ENCODE measurements at regions not wholly inside any gene's neighbourhood (a gene's known extent, or its start where the extent isn't known, plus 50 kb on each side); places are given as distances from the start of the nearest gene placed in this dataset.
A peak's percentile ranks its signal among the peaks of the same experiment; 100 is the strongest.

DNA sequence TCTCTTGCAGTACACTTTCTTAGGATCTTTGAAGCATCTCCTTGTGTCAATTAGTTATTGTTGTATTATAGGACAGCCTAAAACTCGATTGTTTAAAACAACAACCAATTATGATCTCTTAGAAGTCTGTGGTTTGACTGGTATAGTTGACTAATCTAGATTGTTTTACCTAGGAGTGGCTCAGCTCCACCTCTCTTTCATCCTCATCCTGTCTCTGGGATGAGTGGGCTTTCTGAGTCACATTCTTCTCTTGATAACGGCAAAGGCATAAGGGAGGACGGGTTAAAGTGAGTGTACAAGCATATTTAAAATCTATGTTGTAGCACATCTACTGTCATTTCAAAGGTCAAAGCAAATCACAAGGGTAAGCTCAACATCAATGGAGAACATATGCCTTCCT is 102.3 kb upstream of the GULP1 start:
- H3K4me3 ChIP-seq (ENCODE audit: control insufficient read depth, low read depth, low read length): no peak overlapping the region
- DNase-seq (ENCODE audit: low read depth): no peak
- TF ChIP-seq, protein P1, sequence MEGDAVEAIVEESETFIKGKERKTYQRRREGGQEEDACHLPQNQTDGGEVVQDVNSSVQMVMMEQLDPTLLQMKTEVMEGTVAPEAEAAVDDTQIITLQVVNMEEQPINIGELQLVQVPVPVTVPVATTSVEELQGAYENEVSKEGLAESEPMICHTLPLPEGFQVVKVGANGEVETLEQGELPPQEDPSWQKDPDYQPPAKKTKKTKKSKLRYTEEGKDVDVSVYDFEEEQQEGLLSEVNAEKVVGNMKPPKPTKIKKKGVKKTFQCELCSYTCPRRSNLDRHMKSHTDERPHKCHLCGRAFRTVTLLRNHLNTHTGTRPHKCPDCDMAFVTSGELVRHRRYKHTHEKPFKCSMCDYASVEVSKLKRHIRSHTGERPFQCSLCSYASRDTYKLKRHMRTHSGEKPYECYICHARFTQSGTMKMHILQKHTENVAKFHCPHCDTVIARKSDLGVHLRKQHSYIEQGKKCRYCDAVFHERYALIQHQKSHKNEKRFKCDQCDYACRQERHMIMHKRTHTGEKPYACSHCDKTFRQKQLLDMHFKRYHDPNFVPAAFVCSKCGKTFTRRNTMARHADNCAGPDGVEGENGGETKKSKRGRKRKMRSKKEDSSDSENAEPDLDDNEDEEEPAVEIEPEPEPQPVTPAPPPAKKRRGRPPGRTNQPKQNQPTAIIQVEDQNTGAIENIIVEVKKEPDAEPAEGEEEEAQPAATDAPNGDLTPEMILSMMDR (IDR thresholded peaks at IDR 0.05; ENCODE audit: control insufficient read depth, insufficient read depth, low read depth, low read length, missing control alignments): no peak

DNA sequence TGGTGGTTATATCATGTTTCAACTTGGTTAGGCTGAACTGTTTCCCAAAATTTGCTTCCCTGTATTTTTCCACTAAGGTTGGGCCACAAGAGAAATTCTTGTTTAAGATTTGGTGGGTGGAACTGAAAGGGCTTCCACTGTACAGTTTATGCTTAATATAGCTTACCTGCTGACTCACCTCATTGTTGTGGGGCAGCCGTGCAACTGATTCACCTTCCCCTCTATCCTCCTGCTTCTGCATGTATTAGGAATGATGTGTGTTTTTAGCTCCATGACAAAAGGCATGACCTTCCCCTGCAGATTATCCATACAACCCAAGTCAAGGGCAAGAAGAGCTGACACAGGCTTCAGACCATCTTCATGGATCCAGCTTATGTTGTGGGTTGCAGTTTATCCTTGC is 98.4 kb upstream of the GULP1 start:
- no peak for DNase-seq (ENCODE audit: low read depth)
- TF ChIP-seq, protein P1 (IDR thresholded peaks at IDR 0.05; ENCODE audit: control insufficient read depth, insufficient read depth, low read depth, low read length, missing control alignments): no peak
- no peak overlapping the region for H3K4me3 ChIP-seq (ENCODE audit: control insufficient read depth, low read depth, low read length)

DNA sequence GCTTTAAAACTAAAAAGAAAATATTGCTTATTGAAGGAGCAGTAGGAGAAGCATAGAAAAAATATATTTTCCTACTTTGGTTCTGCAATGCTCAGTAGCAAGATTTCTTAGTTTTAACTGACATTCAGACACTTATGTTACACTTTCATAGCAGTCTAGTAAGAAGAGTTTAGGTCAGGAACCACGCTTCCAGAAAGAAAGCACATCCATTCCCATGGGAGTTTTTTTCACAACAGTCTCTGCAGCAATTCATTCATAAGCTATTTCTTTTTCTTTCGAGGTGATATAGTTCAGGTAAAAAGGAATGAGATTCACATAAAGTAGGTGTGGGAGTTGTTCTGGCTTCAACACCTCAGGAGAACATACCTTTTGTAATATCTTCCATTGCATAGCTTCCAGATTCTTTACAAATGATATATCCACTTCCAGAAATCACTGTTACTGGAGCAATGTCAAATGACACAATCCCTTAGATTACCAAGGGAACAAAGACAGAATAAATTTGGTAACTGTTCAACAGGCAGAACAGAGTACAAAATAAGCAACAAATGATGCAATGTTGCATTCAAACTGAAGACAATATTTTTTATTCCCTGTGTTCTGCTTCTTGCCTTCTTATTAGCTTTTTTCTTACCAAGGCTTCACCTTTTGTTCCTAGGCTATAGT is 95.2 kb upstream of the GULP1 start:
- DNase-seq (ENCODE audit: low read depth): no peak
- TF ChIP-seq, protein P1 (IDR thresholded peaks at IDR 0.05; ENCODE audit: control insufficient read depth, insufficient read depth, low read depth, low read length, missing control alignments): no peak
- H3K4me3 ChIP-seq (ENCODE audit: control insufficient read depth, low read depth, low read length): no peak overlapping the region

DNA sequence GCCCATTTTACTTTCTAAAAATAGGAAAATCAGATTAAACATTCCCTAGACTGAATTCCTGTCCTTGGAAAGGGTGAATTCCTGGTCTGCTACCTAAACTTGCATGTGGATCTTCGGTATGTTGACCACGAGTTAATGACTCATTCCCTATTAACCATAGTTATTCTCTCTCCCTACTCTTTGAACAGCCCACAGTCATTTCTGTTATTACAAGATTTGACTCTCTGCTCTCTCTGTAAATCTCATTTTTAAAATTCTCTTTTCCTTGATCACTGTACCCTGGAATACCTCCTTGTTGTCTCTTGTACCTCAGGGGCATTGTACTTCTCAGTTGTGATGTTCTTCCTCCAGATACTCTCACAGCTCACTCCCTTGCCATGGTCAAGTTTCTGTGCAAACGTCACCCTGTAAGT is 92.0 kb upstream of the GULP1 start:
- H3K4me3 ChIP-seq (ENCODE audit: control insufficient read depth, low read depth, low read length): no peak overlapping the region
- TF ChIP-seq, protein P1 (IDR thresholded peaks at IDR 0.05; ENCODE audit: control insufficient read depth, insufficient read depth, low read depth, low read length, missing control alignments): no peak
- DNase-seq (ENCODE audit: low read depth): peak; percentile 67

DNA sequence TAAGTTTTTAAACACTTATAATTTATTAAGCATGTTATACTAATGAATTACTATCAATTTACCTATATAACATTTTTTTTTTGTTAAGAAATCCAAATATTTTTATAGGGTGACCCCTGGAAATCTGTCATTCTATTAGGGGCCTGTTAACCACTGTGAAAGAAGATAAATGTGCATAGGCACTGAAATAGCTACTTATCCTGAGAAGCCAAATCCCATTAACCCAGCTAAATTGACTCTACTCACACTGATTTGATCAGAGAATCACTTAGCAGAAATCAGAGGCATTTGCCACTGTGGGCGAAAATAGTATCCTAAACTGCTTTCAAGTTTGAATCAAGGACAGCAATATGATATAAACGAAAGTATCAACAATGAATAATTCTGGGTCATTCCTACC is 90.0 kb upstream of the GULP1 start:
- H3K4me3 ChIP-seq (ENCODE audit: control insufficient read depth, low read depth, low read length): no peak overlapping the region
- no peak for DNase-seq (ENCODE audit: low read depth)
- TF ChIP-seq, protein P1 (IDR thresholded peaks at IDR 0.05; ENCODE audit: control insufficient read depth, insufficient read depth, low read depth, low read length, missing control alignments): no peak

DNA sequence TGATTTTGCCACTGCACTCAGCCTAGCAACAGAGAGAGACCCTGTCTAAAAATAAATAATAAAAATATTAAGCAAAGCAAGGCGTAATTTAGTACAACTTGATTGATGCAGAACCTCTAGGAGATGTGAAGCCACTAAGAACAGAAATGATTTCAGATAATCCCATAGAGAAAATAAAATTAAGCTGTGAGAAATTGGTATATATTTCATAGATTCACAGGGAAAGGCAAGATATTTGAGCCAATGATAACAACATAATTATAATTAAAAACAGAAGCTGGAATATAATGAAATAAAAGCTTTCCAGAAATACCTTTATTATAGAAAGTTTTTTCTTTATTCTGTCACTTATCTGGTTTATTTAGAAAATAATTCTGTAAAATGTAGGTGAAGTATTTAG is 88.9 kb upstream of the GULP1 start:
- DNase-seq (ENCODE audit: low read depth): no peak
- no peak overlapping the region for H3K4me3 ChIP-seq (ENCODE audit: control insufficient read depth, low read depth, low read length)
- TF ChIP-seq, protein P1 (IDR thresholded peaks at IDR 0.05; ENCODE audit: control insufficient read depth, insufficient read depth, low read depth, low read length, missing control alignments): no peak
